Stimulated activated CD8-positive, alpha-beta memory T cell treated with anti-CD3 and anti-CD28 coated beads, Interleukin-12 subunit alpha, Interleukin-12 subunit beta, amount 100 ng/mL, for 24 hours (primary cell): ENCODE measurements at regions not wholly inside any gene's neighbourhood (a gene's known extent, or its start where the extent isn't known, plus 50 kb on each side); places are given as distances from the start of the nearest gene placed in this dataset.

Source experiments
- DNase-seq: peaks from one replicate; pipeline ENCODE4 v3.0.0-alpha.2; 2020; ENCODE audit errors: extremely low read depth

DNA sequence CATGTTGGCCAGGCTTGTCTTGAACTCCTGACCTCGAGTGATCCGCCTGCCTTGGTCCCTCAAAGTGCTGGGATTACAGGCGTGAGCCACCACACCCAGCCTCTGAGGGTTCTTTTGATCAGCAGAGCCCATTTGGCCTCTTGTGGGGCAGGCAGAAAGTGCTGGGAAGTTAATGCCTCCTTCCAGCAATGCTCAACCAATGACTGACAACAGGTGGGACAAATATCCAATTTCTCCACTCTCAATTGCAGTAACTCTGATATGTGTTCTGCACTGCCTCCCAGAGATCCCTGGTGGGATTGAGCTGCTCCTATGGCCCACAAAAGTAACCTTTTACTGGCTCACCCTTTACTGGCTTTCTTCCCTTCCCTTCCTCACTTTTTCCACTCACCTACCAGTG is 79.9 kb upstream of the APC start:
- no peak for DNase-seq

DNA sequence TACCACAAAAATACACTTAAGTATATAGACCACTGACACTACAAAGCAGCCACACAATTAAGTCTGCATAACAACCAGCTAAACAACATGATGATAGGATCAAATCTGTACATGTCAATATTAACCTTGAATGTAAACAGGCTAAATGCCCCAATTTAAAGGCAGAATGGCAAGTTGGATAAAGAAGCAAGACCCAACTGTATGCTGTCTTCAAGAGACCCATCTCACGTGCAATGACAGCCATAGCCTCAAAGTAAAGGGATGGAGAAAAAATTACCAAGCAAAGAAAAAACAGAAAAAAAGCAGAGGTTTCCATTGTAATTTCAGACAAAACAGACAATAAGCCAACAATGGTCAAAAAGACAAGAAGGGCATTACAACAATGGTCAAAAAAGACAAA is 77.3 kb upstream of the APC start:
- DNase-seq: no peak

DNA sequence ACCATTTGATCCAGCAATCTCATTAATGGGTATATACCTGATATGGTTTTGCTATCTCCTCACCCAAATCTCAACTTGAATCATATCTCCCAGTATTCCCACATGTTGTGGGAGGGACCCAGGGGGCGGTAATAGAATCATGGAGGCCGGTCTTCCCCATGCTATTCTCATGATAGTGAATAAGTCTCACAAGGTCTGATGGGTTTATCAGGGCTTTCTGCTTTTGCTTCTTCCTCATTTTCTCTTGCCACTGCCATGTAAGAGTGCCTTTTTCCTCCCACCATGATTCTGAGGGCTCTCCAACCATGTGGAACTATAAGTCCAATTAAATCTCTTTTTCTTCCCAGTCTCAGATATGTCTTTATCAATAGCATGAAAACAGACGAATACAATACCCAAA is 74.5 kb upstream of the APC start:
- DNase-seq: no peak

DNA sequence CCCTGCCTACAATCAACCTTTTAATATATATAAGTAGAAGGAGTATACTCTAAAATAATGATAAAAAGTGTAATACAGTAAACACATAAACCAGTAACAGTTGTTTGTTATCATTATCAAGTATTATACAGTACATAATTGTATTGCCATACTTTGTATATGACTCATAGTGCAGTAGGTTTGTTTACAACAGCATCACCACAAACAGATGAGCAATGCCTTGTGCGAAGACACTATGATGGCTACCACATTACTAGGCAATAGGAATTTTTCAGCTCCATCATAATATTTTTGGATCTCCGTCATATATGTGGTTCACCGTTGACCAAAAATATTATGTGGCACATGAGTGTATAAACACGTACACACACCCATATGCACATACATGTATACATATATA is 69.7 kb upstream of the APC start:
- no peak for DNase-seq

DNA sequence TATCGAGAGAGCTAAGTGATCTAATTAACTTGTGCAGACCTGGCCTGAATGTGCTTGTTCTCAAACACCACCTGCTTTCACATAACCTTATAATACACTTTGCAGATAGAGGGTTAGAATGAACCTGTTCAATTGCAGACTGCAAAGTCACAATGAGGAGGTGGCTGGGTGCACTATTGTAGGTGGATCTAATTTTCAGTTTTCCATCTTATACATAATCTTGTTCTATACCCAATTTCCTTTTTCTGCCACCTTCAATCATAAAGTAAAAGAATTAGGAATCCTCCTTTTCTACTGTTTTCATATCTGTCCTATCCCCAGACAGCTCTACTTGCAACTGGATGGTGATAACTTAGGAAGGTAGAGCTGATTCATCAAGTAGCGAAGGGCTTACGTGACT is 68.8 kb upstream of the APC start:
- DNase-seq: no peak

DNA sequence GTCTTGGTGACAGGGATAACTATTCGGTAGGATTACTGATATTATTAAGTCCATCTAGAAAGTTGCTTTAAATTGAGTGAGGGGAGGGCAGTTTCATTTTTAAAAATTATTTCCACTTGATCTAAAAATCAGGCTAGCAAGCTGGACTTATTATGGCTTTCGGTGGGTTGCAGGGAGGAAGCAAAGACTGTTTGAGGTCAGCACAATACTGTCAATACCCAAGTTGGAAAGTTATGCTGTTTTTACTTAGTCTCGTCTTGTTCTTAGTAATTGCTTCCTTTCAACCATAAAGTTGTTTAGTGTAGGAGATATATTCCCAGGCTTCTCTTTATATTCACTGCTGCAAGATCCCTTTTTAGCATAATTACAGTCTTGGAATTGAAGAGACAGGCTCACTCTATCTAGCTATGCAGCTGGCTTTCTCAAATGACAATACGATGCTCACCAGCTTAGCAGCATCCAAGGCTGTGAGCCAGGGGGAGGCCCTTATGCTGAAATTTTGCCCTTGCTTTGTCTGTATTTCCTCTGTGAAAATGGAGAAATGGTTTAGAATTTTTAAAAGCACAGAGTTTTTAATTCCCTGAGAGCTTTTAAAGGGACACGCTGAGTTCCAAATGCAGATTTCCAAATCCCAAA is 68.2 kb upstream of the APC start:
- no peak for DNase-seq

DNA sequence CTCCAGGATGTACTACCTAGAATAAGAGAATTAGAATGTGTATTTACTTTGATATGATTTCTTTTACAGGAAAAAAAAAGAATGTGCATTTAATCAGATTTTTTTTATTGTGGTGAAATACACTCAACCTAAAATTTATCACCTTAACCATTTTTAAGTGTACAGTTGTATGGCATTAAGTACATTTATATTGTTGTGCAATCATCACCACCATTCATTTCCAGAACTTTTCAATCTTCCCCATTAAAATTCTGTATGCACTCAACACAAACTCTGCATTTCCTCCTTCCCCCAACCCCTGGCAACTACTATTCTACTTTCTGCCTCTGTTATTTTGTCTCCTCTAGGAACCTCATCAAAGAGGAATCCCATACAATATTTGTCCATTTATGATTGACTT is 66.0 kb upstream of the APC start:
- no peak for DNase-seq

DNA sequence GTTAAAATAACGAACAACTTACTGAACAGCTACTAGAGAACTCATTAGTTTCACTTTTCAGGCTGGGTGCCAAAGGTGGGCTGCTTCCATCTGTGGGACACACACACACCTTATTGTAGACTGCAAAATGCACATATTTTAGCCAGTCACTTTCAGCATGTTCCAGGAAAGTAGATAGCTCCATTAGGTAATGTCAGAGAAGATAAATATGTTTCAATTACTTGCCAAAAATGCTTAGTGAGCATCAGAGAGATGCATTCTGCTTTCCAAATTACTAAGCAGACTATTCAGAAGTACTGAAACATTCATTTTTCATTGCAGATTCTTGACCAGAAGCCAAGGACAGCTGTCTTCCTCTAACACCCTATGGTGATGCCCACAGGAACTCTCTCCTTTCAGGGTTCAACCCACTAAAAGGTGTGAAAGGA is 56.2 kb upstream of the APC start:
- no peak for DNase-seq

DNA sequence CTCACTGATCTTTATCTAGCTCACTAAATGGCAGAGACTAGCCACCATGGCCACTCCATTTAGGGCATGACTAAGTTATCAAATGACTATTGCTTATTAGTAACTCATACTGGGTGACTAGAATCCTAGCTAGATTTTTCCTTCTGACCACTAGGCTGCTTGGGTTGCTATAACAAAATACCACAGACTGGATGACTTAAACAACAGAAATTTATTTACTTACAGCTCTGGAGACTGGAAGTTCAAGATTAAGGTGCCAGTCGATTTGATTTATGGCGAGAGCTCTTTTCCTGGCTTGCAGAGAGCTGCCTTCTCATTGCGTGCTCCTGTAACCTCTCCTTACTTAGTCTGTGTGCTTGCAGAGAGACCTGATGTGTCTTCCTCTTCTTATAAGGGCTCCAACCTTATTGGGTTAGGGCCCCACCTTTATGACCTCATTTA is 55.0 kb upstream of the APC start:
- DNase-seq: no peak

DNA sequence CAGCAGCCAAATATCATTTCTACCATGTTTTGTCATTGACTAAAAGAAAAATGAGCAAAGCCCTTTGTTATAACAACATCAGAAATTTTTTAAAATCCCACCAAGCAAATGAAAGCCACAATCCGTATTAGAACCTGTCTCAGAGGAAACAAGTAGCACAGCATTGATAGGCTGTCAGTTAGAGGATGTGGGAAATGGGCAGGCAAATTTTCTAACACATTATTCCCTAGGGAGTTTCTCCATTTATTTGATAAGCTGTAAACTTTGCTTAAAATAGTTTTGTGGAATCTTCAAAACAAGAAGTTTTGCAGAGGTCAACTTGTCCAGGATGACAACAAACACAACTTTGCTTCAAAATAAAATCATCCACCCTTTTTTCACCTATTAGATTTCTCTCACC is 53.6 kb upstream of the APC start:
- DNase-seq: no peak

DNA sequence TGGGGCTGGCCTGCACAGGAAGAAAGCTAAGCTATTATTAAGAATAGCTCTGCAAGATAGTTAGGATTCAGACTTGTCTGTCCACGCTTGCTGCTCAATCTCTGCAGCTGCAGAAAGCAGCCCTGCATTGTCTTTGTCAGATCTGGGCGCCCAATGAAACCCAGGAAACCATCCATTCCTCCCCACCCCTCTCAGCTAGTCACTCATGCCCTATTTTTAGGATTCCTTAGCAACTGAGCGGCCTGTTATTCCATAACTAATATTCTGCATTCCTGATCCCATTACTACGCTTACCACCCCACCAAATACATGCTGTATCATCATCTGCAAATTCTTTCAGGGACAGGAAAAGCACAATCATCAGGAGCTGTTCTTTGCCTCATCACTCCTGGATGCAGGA is 52.9 kb upstream of the APC start:
- DNase-seq: no peak

DNA sequence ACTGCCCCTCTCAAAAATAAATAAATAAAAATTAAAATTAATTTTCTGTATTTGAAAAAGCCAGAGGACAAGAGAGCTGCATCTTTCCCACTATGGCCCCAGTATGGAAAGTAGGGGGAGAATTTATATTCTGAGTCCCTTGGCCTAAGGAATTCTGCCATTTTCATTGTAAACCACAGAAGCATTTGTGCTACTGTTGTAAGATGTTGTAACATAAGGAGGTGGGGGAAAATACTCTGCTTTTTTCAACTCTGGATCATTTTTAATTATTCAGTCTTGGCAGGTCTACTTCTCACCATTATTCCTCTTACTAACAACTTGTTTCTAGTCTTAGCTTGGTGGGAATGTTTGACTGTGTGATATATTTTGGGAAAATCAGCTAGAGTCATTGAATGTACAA is 52.3 kb upstream of the APC start:
- no peak for DNase-seq

DNA sequence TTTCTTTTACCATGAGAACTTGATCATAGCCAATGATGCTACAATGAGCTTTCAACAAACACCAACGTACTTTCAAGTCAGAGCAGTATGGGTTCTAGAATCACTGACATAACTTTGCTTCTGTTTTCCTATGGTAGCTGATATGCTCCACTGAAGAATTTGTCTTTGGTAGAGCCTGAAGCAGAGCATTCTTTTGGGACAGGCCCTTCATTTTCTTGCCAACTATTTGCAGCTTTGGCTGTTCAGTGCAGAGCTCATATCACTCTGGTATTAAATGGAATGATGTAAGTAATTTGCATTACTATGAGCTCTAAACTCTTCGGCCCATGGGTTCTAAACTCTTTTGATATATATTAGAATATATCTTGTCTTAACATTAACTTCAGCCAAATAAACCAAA is 51.8 kb upstream of the APC start:
- DNase-seq: no peak

DNA sequence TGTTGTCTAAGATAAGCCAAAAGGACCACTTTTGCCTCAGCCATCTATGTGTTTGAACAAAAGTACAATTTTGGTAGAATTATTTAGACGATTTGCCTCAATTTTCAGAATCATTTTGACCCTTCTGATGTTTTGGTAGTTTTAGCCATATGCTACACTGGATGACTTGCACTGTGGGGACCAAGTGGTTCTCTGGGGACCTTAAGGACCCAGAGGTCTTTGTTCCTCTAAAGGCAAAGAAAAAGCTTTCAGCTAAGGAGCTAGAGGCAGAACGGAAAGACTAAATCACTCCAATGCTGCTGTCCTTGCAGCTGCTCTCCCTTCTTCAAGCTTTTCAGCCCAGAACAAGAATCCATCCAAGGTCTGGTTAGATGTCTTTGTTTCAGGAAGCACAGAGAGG is 51.0 kb upstream of the APC start:
- DNase-seq: no peak

DNA sequence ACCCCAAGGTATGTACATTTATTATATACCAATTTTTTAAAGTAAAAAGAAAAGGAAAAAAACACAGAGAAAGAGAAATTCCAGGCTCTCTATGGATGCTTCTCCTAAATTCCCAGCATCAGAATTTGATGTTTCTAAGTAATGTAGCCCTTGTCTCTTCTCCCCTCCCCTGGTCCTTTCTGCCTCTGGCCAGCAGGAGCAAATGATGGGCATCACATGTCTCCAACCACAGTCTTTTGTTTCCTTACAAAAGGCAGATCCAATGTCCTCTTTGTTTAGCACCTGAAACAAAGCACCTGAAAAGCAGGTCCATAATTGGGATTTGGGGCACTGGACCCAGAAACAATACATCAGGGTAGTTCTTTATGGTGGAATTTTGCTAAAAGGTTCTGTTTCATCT is 50.4 kb upstream of the APC start:
- DNase-seq: no peak
